Stimulated activated CD4-positive, alpha-beta T cell treated with anti-CD3 and anti-CD28 coated beads, Interleukin-4, amount 100 ng/mL, for 1 hour (primary cell): ENCODE measurements at regions not wholly inside any gene's neighbourhood (a gene's known extent, or its start where the extent isn't known, plus 50 kb on each side); places are given as distances from the start of the nearest gene placed in this dataset.
"Not testable (repeated sequence)": the region's sequence is repeated elsewhere in the genome, so short reads cannot be mapped to it uniquely, and the experiment has no call there.

Experiments
- DNase-seq: peaks from one replicate; pipeline ENCODE4 v3.0.0-alpha.2; 2020

DNA sequence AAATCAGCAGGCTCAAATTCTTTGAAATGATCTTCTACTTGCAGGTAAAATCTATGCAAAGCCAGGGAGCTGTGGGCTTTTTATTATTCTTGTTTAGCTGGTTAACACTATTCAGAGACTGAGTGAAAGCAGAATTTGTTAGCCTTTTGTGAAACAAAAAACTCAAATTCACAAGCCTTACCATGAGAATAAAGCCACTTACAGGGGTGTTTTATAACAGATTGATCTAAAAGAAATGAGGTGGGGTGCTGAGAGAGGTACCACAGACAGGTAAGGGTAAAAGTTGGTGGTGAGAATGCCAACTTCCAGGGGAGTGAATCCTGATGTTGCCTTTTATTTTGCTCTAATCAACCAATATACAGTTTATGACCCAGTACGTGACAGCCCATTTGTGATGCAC is 1585.6 kb downstream of the EFNA5 start:
- no peak for DNase-seq

DNA sequence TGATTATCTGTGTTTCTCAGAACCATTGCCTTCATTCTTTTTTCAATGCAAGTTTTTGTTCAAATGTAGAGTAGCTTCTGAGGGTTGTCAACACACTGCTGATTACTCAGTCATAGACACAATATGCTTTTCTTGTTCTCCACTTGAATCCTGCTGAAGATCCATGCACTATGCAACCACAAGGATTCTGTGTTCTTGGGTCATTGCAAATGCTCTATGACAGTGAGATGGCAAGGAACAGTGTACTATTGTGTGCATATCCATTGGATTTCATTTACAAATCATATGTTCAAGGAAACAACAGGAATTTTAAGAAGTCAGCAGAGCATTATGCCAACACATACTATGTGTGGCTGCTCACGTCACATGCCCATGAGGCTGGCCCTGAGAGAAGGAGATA is 1590.2 kb downstream of the EFNA5 start:
- DNase-seq = no peak

- DNase-seq = no peak
These were observed 1594.1 kb downstream of the EFNA5 start for GRCh38 chr5:106076655-106077054.

DNA sequence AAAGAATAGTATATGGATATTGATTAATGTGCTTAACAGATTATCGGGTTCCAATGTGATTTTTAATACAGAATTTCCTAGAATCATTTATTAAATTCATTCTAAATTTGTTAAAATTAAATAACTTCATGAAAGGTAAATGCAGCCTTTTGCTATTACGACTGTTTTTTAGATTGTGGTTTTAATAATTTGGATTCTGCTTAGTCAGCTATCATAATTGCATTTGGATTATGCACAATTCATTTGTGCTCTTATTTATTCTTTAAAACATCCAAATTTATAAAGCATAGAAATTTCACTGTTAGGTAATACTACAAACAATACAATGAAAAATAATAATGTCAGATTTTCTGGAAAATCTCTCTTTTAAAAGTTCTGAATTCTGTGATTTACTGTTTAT is 1598.5 kb downstream of the EFNA5 start:
- DNase-seq = no peak

GRCh38 chr5:106047341-106047740 is 1623.4 kb downstream of the EFNA5 start:
- no peak for DNase-seq

DNA sequence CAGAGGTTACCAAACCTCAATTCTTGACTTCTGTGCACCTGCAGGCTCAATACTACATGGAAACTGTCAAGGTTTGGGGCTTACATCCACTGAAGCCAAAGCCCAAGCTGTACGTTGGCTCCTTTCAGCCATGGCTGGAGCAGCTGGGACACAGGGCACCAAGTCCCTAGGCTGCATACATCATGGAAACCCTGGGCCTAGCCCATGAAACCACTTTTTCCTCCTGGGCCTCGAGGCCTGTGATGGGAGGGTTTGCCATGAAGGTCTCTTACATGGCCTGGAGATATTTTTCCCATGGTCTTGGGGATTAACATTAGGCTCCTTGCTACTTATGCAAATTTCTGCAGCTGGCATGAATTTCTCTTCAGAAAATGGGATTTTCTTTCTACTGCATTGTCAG is 1638.7 kb downstream of the EFNA5 start:
- not testable (repeated sequence) for DNase-seq

DNA sequence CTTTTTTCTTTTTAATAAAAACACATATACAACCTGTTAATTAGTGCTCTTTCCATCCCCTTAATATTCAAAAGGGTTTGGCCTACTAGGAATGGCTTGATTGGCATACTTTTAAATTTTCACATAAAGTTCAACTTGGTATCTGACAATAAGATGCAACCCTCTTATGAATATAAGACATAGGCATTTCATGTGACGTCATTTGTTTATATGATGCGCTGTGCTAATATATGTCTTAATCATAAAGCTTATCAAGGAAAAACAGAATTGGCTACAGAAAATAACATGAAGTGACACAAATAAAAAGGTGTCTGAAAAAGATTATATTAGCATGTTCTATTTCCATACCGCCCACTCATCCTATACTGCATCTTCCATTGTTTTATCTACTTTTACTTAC is 1642.4 kb downstream of the EFNA5 start:
- no peak for DNase-seq

- no peak for DNase-seq
These were observed 1649.8 kb downstream of the EFNA5 start for GRCh38 chr5:106020894-106021293.

- no peak for DNase-seq
These were observed 1651.5 kb downstream of the EFNA5 start for GRCh38 chr5:106019261-106019660.

GRCh38 chr5:106017243-106017857 is 1653.4 kb downstream of the EFNA5 start:
- DNase-seq = no peak

- no peak for DNase-seq
These were observed 1656.5 kb downstream of the EFNA5 start for GRCh38 chr5:106014262-106014661.

- DNase-seq = no peak
These were observed 1664.5 kb downstream of the EFNA5 start for GRCh38 chr5:106006242-106006641.

GRCh38 chr5:105998991-105999390 is 1671.7 kb downstream of the EFNA5 start:
- DNase-seq = not testable (repeated sequence)

GRCh38 chr5:105993027-105993426 is 1677.7 kb downstream of the EFNA5 start:
- no peak for DNase-seq

DNA sequence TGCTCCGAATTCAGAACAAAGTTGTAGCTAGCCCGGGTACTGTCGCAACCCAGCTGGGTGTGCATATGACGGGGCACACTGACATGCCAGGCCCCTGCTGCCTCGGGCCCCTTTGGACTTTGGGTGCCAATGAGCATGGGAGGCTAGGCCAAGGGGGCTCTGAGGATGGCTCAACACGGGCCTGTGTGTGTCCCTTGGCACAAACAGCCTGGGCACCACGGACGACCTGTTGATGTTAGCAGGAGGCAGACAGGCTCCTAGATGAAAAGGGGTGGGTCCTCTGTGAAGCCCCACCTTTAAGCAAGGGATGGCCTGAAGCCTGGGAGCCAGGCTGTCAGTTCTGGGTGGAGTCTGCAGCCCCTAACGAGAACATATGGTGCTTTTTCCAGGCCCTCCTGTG is 1688.2 kb downstream of the EFNA5 start:
- DNase-seq = no peak

- no peak for DNase-seq
These were observed 1692.7 kb downstream of the EFNA5 start for GRCh38 chr5:105978011-105978410.

GRCh38 chr5:105977163-105977562 is 1693.6 kb downstream of the EFNA5 start:
- DNase-seq = no peak

DNA sequence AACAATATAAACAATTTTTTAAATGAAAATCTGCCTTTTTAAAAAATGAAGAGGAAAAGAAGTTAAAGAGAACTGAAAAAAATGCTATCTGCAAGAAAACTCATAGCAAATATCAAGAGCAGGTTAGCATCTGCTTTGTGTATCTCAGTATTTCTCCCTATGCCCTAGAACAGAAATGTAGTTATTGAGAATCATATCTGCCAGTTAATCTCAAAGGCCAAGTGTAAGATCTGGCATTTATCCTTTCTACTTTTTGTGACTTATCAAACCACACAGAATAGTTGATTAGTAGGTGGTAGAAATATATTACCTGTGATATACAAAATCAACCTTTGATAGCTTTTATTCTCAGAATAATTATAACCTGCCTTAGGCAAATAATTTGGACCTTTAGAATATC is 1699.8 kb downstream of the EFNA5 start:
- DNase-seq = no peak

GRCh38 chr5:105968981-105969380 is 1701.8 kb downstream of the EFNA5 start:
- no peak for DNase-seq

GRCh38 chr5:105963696-105964255 is 1707.0 kb downstream of the EFNA5 start:
- DNase-seq = no peak

- DNase-seq = no peak
These were observed 1709.2 kb downstream of the EFNA5 start for GRCh38 chr5:105961572-105961971.

GRCh38 chr5:105956456-105957196 is 1714.1 kb downstream of the EFNA5 start:
- no peak for DNase-seq

GRCh38 chr5:105954341-105954740 is 1716.4 kb downstream of the EFNA5 start:
- DNase-seq = no peak

DNA sequence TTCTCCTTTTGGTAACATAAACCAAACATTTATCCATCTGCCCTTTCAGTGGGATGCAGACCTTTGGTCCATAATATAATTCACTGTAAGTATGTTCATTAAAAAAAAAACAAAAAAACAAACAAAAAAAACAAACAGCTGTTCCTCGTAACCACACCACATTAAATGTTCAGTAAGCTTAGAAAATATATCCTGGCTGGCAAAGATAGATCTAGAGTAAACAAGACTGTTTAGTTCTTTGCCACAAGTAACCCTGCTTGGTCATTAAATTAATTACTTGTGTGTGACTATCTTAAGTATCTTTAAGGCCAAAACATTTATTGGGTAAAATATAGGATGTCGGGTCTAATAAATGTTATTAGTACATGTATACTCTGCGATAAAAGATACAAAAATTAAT is 1717.1 kb downstream of the EFNA5 start:
- no peak for DNase-seq

DNA sequence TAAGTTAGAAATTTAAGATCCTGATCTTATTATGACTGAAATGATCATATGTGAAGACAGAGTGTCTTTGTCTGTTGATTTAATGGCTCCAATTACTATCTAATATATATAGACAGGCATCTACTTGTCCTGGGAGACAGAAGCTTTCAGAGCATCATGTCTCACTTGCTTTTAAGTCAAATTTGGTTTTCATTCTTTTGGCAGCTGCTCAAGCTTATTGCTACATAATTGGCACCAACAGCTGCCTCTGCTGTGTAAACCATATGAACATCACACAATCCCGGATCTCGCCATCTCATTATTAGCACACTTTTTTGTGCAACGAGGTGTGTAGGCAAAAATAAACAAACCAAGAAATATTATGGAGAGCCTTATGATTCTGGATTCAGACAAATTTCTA is 1717.9 kb downstream of the EFNA5 start:
- no peak for DNase-seq
